Breast epithelium (tissue), 4 donors: ENCODE measurements at regions not wholly inside any gene's neighbourhood (a gene's known extent, or its start where the extent isn't known, plus 50 kb on each side); places are given as distances from the start of the nearest gene placed in this dataset.

Experiments
- DNase-seq, 2 donors: peaks; one replicate each; pipeline ENCODE4 v3.0.0-alpha.2; 2019; ENCODE audit warnings: low spot score in 2 of 2
- H3K27ac ChIP-seq, 2 donors: fragments of 200-600 bp; sonication (generic) in 1 of 2; one replicate each; pipeline ENCODE4 v1.5.1; 2016 to 2019; ENCODE audit warnings: mild to moderate bottlenecking in 1 of 2
- H3K27me3 ChIP-seq, 2 donors: fragments of 200-600 bp; sonication (generic) in 1 of 2; one replicate each; pipeline versions ENCODE4 v1.5.1 to v1.6.0; 2017 to 2019; ENCODE audit warnings: control low read depth in 1 of 2, mild to moderate bottlenecking in 1 of 2
- H3K36me3 ChIP-seq: fragments of 200-600 bp; one replicate; pipeline ENCODE4 v1.5.1; 2019
- H3K4me1 ChIP-seq, 2 donors: fragments of 200-600 bp; sonication (generic); one replicate each; pipeline ENCODE4 v1.5.1; 2016 to 2019; ENCODE audit warnings: control low read depth in 1 of 2
- H3K4me3 ChIP-seq, 3 donors: fragments of 200-600 bp; sonication (generic); 1 replicate in 2 of 3; 2 replicates in 1 of 3; pipeline ENCODE4 v1.5.1; 2016 to 2019; ENCODE audit warnings: mild to moderate bottlenecking in 3 of 3, moderate library complexity in 2 of 3
- H3K9me3 ChIP-seq, 2 donors: fragments of 200-600 bp; sonication (generic) in 1 of 2; one replicate each; pipeline ENCODE4 v1.5.1; 2016 to 2019; ENCODE audit warnings: control low read depth in 1 of 2
- CTCF ChIP-seq, 3 donors: fragments of 450-650 bp; IDR thresholded peaks; one replicate each; pipeline ENCODE4 v1.5.1; 2016 to 2017; ENCODE audit warnings: antibody characterized with exemption in 3 of 3, mild to moderate bottlenecking in 3 of 3, moderate library complexity in 3 of 3
- POLR2A ChIP-seq: fragments of 450-650 bp; IDR thresholded peaks from one replicate; pipeline ENCODE4 v1.6.1; 2016; ENCODE audit warnings: antibody characterized with exemption, mild to moderate bottlenecking, moderate library complexity
- POLR2AphosphoS5 ChIP-seq, 3 donors: sonication (generic); formaldehyde crosslinking; IDR thresholded peaks; one replicate each; pipeline ENCODE4 v1.6.1; 2017; ENCODE audit warnings: antibody characterized with exemption in 3 of 3
- intact Hi-C: fragments of 100-400 bp; cut with DNase I; formaldehyde crosslinking; loops from one replicate; pipeline ENCODE4 v1.15.1; 2023; ENCODE audit warnings: low total_unique reads

DNA sequence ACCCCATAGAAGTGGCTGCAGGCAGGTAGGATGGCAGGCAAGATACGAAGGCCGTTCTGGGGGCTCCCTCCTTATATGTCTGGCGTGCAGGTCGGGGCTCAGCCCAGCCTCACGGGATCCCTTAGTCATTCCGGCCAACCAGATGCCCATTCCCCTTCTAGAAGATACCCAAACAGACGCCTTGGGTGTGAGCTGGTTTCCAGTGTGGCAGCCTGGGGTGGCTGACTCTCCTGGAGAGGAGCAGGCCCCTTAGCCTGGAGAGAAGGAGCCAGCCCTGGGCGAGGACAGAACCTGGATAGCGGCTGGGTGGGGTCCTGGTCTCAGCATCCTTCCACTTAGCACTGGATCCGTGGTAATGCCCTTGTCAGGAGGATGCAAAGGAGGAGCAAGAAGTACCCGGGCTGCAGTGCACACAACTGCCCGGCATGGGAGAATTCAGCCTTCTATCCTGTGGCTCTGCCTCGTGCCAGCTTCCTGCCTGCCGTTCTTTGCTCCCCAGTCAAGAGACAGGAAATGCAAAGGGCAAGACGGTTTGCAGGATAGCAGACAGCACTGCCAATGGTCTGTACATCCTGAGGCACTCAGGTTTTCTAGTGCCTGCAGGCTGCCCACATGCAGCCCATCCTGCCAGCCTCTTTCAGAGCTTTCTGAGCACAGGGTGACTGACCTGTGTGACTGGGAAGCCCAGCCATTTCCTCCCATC lies 56.7 kb upstream of the WASF3 start:
- Histone ChIP-seq H3K27me3 (peaks cover 0 to under 1% of the 10 kb centered on the region in 2 donors), H3K36me3 (no peaks in the 10 kb centered on the region), H3K9me3 (no peaks in the 10 kb centered on the region), H3K4me3 (no peak overlapping the region), H3K4me1 (no peaks in the 10 kb centered on the region), H3K27ac (no peak overlapping the region)
- intact Hi-C loops, result no loop called here
- TF ChIP-seq CTCF (IDR thresholded peaks at IDR 0.05), result no peak
- TF ChIP-seq POLR2A, result no peak
- no peak for TF ChIP-seq POLR2AphosphoS5 (IDR thresholded peaks at IDR 0.05)
- no peak for DNase-seq

DNA sequence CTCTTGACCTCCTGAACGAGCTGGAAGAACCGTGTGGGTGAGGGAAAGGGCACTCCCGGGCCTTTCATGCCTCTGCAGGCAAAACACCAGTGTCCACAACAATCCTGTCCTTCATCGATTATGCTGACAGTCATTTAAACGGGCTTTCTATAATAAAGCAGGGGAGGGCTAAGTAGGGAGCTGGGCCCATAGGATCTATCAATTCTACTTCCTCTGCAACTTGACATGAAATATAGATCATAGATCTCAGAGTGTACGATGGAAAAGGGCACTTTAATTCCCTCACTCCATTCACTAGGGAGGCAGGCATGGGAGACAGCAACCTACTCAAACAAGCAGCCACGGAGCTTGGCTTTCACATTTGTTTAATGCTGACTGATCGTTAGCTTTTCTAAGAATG lies 55.8 kb upstream of the WASF3 start:
- Histone ChIP-seq H3K4me1 (no peaks in the 10 kb centered on the region), H3K27ac (no peak overlapping the region), H3K9me3 (no peaks in the 10 kb centered on the region), H3K4me3 (no peak overlapping the region), H3K27me3 (peaks cover 0 to 9% of the 10 kb centered on the region in 2 donors), H3K36me3 (no peaks in the 10 kb centered on the region)
- intact Hi-C loops, result no loop called here
- TF ChIP-seq POLR2AphosphoS5 (IDR thresholded peaks at IDR 0.05) (no peak), POLR2A (no peak), CTCF (IDR thresholded peaks at IDR 0.05) (no peak)
- no peak for DNase-seq

GRCh38 chr13:26502826-26503225 lies 54.7 kb upstream of the WASF3 start:
- Histone ChIP-seq H3K4me1 (no peaks in the 10 kb centered on the region), H3K36me3 (no peaks in the 10 kb centered on the region), H3K27me3 (peaks cover 0 to 9% of the 10 kb centered on the region in 2 donors), H3K9me3 (no peaks in the 10 kb centered on the region), H3K27ac (no peak overlapping the region), H3K4me3 (no peak overlapping the region)
- no peak for TF ChIP-seq CTCF (IDR thresholded peaks at IDR 0.05)
- TF ChIP-seq POLR2A, result no peak
- no peak for TF ChIP-seq POLR2AphosphoS5 (IDR thresholded peaks at IDR 0.05)
- no peak for DNase-seq
- intact Hi-C loops, result no loop called here

- Histone ChIP-seq H3K9me3 (peaks cover 0 to 2% of the 10 kb centered on the region in 2 donors), H3K4me1 (no peaks in the 10 kb centered on the region), H3K27me3 (peaks cover 0 to 9% of the 10 kb centered on the region in 2 donors), H3K4me3 (no peak overlapping the region), H3K36me3 (no peaks in the 10 kb centered on the region), H3K27ac (no peak overlapping the region)
- intact Hi-C loops, result no loop called here
- no peak for DNase-seq
- TF ChIP-seq POLR2AphosphoS5 (IDR thresholded peaks at IDR 0.05), result no peak
- TF ChIP-seq POLR2A, result no peak
- TF ChIP-seq CTCF (IDR thresholded peaks at IDR 0.05), result no peak
Observed at GRCh38 chr13:26503826-26504594, 53.5 kb upstream of the WASF3 start.
